Inflammatory macrophage treated with lipopolysaccharide for 1 hour (primary cell): ENCODE measurements at regions not wholly inside any gene's neighbourhood (a gene's known extent, or its start where the extent isn't known, plus 50 kb on each side); places are given as distances from the start of the nearest gene placed in this dataset.
"Not testable (repeated sequence)": the region's sequence is repeated elsewhere in the genome, so short reads cannot be mapped to it uniquely, and the experiment has no call there.

Experiments used
- DNase-seq, 2 donors: peaks; one replicate each; pipeline ENCODE4 v3.0.0-alpha.2; 2020 to 2022

- no peak for DNase-seq
These were observed 293.7 kb upstream of the GADL1 start for GRCh38 chr3:31188112-31188511.

GRCh38 chr3:31189330-31189729 lies 294.9 kb upstream of the GADL1 start:
- DNase-seq: no peak

- no peak for DNase-seq
These were observed 295.5 kb upstream of the GADL1 start for GRCh38 chr3:31189971-31190370.

GRCh38 chr3:31191354-31191753 lies 296.9 kb upstream of the GADL1 start:
- no peak for DNase-seq

- no peak for DNase-seq
These were observed 299.0 kb upstream of the GADL1 start for GRCh38 chr3:31193429-31193828.

GRCh38 chr3:31193871-31194270 lies 299.4 kb upstream of the GADL1 start:
- no peak for DNase-seq

GRCh38 chr3:31196261-31196660 lies 301.8 kb upstream of the GADL1 start:
- no peak for DNase-seq

GRCh38 chr3:31196881-31197364 lies 302.5 kb upstream of the GADL1 start:
- no peak for DNase-seq

- no peak for DNase-seq
These were observed 303.5 kb upstream of the GADL1 start for GRCh38 chr3:31197941-31198340.

GRCh38 chr3:31198890-31199289 lies 304.4 kb upstream of the GADL1 start:
- DNase-seq: no peak

GRCh38 chr3:31203960-31204795 lies 309.7 kb upstream of the GADL1 start:
- DNase-seq: no peak

GRCh38 chr3:31204796-31205056 lies 310.3 kb upstream of the GADL1 start:
- DNase-seq: not testable (repeated sequence)

GRCh38 chr3:31210068-31210645 lies 315.7 kb upstream of the GADL1 start:
- peak in 1 of 2 donors; percentile 44 for DNase-seq

- DNase-seq: no peak
These were observed 318.7 kb upstream of the STT3B start for GRCh38 chr3:31213869-31214486.

- no peak for DNase-seq
These were observed 314.6 kb upstream of the STT3B start for GRCh38 chr3:31218082-31218481.

GRCh38 chr3:31219131-31219843 lies 313.4 kb upstream of the STT3B start:
- DNase-seq: no peak

- DNase-seq: no peak
These were observed 312.3 kb upstream of the STT3B start for GRCh38 chr3:31220431-31220830.

- no peak for DNase-seq
These were observed 309.4 kb upstream of the STT3B start for GRCh38 chr3:31223278-31223677.

GRCh38 chr3:31224936-31225335 lies 307.8 kb upstream of the STT3B start:
- no peak for DNase-seq

- no peak for DNase-seq
These were observed 306.8 kb upstream of the STT3B start for GRCh38 chr3:31225923-31226322.

GRCh38 chr3:31226346-31226745 lies 306.4 kb upstream of the STT3B start:
- no peak for DNase-seq

- peak; percentile 47 to 73 for DNase-seq
These were observed 305.6 kb upstream of the STT3B start for GRCh38 chr3:31227131-31227562.

- DNase-seq: no peak
These were observed 302.1 kb upstream of the STT3B start for GRCh38 chr3:31230425-31231223.
